HG03139 (cell line): ENCODE measurements at regions not wholly inside any gene's neighbourhood (a gene's known extent, or its start where the extent isn't known, plus 50 kb on each side); places are given as distances from the start of the nearest gene placed in this dataset.
"Not testable (repeated sequence)": the region's sequence is repeated elsewhere in the genome, so short reads cannot be mapped to it uniquely, and the experiment has no call there.

Source experiments
- ATAC-seq: cut with Tn5 transposase; IDR thresholded peaks from one replicate; pipeline ENCODE4 v1.9.1; 2021; ENCODE audit not compliant: unreplicated experiment

DNA sequence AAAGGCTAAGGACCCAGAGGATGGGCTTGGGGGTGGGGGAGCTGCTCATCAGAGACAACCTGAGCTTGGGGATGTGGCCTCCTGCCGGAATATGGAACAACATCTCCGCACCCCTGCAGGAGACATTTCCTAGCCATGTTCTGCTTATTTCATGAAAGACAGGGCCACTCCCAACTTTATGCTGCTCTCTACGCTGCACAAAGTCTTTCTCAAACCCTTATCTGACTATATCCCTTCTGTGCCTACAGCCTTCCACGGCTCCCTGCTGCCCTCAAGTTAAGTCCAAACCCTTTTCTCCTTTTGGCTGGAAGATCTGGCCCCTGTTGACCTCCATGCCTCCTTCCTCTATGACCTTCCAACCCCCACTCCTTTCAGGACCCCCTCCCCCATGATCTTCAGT, 562.0 kb downstream of the MN1 start:
- no peak for ATAC-seq

DNA sequence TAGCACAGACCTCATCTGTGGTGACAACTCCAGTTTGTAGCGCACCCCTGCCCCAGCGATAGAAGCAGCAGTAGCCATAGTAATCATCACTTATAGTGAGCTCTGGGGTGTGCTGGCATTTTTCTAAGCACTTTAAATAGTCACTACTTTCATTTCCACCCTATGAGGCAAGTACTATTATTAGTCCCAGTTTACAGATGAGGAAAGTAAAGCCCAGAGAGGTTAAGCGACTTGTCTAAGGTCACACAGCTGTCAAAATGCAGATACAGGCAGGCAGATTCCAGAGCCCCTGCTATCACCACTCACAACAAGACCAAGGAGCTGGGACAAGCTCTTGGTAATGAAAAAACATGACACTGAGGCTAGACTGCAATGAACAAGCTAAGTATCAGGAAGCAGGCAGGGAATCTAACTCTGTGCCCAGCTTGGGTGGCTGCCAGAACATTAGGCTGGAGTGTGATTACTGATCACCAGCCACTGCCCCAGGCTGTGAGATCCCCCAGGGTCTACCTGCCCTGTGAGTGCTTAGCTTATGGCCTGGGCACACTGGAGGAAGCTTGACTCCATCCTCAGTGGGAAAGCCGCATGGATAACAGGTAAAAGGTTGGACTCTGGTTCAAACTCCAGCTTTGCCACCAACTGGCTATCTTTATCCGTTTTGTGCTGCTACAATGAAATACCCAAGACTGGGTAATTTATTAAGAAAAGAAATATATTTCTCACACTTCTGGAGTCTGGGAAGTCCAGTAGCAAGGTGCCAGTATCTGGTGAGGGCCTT, 561.1 kb downstream of the MN1 start:
- no peak for ATAC-seq

DNA sequence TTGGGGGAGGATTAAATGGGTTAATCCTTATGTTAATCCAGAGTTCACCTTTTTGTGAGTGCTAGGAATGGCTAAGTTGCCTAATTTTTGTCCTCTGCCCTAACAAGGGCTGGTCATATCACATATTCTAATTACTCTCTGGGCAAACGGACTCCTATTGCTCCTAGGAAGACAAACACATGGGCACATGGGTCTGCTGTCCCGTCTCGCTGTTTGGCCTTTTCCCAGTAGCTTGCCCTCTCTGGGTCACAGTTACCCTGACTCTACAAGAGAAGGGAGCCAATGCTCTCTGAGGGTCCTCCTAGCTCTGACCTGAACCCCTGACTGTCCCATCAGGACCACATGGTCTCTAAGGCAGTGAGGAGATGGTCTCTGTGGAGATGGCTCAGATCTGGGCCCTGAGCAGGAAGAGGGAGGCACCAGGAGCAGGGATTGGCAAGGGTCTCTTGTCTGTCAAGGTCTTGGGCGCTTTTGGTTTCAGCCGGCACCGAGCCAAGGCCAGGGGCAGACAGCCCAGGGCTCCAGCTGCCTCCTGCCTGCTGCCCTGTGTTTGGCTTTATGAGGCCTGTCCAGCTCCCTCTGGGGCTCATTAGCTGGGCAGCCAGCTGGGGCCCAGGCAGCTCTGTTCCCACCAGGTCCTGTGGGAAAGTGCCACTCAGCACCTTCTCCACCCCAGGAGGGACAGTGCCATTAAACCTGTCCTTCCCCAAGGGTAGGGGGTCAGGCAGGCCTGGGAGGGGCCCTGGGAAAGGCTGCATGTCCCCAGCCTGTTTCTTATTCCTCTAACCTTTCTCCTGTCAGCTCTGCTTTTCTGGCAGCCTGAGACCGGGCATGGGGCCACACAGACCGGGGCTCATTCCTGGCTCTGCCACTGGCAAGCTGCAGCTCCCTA, 559.9 kb downstream of the MN1 start:
- ATAC-seq: no peak

DNA sequence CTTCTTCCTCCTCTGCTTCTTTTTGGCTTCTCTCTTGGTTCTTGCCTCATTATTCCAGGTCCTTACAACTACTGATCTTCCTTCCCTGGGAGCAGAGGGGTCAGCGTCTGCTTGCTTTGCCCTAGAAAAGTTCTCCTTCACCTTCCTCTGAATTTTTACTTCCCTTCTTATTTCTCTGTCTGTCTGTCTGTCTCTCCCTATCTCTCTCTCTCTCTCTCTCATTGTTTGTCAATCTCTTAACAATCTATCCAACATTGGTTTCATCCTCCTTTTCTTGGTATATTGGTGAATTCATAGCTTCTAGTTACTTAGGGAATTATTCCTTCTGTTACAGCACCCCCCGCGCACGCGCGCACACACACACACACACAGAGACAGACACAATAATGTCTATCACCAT, 559.1 kb downstream of the MN1 start:
- no peak for ATAC-seq

DNA sequence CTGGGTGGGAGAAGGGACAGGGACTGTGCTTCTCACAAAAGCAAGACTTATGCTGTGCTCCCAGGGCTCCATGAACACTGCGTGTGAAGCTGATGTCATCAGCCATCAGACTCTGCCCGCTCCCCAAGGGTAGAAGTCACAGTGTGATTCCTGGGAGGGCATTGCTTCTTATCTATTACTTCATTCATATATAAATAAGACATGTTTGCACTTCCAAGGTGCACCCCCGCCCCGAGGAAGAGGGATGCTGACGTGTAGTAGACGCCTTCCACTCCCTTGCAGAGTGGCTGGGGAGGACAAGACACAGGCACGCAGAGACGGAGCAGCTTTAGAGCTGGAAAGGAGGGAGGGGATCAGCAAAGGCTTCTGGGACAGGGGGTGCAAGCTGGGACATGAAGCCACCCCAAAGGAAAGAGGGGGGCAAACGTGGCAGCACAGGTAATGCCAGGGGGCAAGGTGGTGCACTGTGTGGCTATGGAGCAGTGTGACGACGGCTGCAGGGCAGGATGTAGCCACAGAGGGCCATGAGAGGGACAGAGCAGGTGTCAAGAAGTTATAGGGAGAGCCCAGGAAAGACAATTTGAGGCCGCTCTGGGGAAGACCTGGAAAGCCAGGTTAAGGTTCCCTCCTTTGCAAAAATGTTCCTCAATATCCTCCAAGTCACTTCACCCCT, 558.5 kb downstream of the MN1 start:
- no peak for ATAC-seq

DNA sequence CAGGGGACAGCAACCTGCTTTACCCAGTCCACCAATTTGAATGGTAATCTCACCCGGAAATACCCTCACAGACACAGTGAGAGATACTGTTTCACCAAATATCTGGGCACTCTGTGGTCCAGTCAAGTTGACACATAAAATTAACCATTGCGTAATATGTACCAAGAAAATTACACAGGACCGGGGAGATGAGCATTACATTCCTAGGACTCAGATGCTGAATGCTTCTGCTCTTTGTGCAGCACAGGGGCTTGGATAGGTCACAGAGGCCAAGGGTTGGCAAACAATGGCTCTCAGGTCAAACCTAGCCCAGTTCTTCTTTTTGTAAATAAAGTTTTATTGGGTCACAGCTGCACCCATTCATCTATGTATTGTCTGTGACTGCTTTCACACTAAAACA, 557.2 kb downstream of the MN1 start:
- ATAC-seq: no peak

DNA sequence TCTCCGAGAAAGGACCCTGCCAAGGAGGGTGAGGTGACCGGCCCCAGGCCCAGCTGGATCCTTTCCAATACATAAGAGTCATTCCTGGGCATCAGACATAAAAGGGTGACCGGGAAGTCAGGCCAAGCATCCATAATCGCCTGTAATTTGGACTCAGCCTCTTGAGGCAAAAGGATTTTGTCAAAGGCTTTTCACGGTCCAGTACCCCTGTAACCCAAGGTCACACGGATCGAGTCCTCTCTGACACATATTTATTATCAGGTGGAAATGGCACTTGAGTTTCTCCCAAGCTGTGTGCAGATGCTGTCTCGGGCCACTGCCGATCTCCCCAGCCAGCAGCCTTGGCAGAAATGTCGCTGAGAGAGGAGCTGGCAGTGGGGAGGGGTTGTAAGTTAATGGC, 556.5 kb downstream of the MN1 start:
- no peak for ATAC-seq

DNA sequence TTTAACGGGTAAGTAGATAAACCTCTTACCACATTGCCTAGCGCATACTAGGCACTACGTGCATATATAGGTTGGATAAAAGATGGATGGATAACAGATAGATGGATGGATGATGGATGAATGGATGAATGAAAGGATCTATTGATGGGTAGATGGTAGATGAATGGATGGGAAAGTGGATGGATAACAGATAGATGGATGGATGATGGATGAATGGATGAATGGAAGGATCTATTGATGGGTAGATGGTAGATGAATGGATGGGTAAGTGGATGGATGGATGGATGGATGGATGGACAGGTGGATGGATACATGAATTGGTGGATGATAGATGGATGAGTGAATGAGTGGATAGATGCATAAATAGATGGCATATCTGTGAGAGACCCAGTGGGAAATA, 555.0 kb downstream of the MN1 start:
- ATAC-seq: no peak

DNA sequence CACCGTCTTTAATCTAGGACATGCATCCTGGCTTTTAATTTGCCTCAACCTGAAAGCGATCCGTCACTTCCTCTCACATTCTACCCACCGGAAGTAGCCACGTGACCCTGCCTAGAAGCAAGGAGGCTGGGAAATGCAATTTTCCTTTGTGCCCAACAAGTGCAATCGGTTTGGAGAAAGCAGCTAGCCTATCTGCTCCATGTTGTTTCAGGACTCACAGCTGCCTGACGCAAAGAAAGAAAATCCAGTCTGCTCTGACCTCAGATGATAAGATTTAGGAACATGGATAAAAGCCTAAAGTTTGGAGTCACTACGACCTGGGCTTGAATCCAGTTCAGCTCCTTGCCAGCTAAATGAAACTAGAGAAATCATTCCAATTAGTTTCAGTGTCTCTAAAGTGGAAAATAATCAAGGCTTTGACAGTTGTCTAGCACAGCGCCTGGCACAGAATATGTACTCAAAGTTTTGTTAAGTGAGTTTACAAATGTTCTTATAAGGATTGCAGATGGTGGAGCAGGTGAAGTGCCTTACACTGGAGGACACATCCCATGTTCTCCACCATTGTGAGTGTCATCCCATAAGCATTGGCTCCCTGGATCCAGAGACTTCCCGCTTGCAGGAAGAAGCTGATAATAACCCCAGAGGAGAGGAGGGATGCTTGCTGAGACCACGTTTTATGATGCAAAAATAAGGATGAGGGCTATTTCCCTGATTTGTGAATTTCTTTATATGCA, 553.7 kb downstream of the MN1 start:
- no peak for ATAC-seq

DNA sequence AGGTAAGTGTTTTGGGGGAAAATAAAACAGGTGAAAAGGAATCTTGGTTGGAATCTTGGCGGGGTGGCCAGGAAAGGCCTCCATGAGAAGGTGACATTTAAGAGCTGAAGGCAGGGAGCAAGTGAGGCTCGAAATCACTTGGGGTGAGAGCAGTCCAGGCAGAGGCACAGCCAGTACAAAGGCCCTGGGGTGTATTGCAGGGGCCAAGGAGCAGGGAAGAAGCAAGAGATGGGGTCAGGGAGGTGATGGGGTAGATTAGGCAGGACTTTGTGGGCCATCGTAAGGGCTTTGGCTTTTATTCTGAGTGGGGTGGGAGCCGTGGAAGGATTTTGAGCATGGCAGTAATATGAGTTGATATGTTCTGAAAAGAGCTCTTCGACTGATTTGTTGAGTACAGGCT, 551.1 kb downstream of the MN1 start:
- ATAC-seq: no peak

DNA sequence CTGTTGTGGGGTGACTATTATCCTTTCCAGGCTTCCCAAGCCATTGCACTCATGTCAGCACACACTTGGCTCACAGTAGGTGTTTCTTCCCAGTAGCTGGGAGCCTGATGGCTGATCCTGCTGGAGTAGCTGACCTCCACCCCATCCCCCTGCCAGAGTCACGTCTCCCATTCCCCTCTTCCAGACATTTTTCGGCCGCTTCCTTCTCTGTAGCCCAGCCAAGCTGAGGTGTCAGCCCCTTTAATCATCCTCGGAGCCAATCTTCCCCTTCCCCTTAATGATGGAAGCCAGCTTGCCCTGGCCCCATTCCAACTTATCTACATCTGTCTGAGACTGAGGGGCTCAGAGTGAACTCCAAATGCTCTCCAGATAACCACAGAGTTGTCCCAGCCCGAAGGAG, 550.7 kb downstream of the MN1 start:
- ATAC-seq: no peak

DNA sequence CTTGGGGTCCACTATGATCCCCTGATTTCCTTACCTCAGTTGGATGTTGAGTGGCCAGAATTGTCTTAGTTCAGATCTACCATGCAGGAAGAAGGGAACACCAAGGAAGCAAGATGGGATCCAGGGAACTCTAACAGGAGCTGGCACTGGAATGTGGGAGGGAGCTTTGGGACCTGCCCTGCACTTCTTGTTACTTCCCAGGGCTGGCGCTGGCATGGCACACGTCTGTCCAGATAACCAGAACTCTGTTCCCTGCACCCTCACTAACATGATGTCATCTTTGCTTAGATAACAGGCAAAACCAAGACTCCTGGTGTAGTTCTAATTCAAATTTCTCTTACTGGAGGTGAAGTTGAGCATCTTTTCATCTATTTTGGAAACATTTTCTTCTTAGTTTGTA, 550.0 kb downstream of the MN1 start:
- ATAC-seq: no peak

DNA sequence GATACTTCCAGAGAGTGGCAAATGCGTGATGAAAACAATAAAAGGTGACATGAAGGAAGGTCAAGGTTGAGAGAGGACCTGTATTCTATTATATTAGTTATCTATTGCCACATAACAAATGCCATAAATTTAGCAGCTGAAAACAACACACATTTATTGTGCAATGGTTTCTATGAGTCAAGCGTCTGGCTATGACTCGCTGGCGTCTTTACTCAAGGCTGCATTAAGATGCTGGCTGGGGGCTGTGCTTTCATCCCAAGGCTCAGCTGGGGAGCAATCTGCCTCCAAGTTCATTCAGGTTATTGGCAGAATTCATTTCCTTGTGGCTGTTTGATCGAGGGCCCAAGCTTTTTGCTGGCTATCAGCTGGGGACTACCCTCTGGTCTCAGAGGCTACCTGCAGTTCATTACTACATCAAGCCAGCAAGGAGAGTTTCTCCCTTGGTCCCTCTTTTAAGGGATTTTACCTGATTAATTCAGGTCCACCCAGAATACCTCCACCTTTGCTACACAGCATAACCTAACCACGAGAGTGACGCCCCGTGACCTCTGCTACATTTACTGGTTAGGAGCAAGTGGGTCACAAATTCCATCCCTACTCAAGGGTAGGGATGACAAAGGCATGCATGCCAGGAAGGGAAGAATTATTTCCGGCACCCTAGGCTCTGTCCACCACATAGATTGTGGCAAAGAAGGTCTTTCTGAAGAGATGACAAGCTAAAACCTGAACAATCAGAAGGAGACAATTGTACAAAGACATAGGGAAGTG, 549.1 kb downstream of the MN1 start:
- ATAC-seq: no peak

DNA sequence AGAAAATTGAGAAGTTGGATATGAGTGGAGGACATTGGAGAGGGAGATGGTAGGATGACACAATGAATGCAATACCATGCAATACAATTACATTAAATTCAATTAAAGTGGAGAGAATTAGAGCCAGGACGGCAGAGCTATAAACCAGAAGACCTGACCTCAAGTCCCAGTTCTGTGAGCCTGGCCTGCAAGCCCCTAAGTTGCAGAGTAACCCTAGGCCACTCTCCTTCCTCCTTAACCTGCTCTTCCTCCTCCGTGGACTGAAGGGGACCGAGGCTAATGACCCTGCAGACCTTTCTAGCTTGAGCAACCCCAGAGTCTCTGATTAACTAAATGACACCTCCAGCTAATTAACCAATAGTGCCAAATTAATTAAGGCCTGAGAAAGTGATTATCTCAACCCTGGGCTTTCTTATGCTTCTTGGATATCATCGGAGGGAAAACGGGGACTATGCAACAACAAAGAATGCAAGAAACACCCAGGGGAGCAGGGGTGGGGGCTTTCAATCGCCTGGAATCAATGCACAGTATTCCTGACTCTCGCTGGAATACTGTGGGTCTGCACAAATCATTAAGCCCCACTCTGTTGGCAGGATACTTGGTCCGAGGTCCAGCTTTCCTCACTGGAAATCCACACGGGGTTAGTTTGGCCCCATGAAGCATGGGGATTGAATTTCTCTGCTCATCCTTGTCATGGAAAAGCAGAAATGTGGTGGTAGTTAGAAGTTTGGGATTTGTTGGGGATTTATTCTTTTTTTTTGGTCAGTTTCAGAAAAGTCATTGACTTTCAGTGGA, 548.3 kb downstream of the MN1 start:
- no peak for ATAC-seq

DNA sequence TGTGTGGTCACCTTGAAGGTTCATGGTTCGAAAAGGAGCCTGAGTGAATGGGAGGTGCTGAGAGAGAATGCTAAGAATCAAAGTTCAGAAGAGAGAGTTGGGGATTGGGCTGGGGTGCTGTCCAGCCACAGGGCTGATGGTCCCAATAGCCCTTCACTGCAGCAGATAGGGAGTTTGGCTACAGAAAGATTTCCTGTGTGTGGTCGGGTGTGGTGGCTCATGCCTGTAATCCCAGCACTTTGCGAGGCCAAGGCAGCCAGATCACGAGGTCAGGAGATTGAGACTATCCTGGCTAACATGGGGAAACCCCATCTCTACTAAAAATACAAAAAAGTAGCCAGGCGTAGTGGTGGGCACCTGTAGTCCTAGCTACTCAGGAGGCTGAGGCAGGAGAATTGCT, 547.5 kb downstream of the MN1 start:
- ATAC-seq: not testable (repeated sequence)

DNA sequence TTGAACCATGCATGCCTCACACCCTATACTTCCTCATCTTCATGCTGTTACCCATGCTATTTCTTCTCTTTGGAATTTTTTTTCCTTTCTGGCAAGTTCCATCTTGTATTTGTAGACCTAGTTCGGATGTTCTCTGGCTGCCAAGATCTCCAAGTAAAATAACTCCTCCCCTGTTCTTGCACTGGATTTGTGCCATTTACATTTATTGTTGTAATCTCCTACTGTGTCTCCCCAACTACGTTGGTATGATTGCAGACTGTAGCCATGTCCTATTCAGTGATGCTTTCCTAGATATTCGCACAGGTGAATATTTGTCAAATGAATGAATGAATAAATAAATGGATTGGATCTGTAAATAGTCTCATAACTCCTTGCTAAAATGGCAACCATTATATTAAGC, 546.0 kb downstream of the MN1 start:
- ATAC-seq: no peak

DNA sequence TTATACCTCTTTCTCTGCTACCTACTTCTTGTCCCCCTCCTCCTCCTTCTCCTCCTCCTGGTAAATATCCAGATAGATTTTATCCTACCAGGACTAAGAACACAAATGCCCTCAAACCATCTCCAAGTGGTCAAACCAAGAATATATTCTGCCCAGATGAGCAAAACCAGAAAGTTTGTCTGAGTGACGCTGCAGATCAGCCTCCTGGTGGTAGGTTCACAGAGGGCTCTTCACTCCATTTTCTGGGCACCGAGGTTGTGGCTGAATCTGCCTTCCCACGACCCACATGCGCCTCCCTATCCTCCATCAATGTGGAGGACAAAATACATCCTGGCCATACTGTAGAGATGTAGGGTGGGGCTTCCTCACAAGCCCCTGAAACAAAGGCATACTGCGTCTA, 543.6 kb downstream of the MN1 start:
- ATAC-seq: no peak

DNA sequence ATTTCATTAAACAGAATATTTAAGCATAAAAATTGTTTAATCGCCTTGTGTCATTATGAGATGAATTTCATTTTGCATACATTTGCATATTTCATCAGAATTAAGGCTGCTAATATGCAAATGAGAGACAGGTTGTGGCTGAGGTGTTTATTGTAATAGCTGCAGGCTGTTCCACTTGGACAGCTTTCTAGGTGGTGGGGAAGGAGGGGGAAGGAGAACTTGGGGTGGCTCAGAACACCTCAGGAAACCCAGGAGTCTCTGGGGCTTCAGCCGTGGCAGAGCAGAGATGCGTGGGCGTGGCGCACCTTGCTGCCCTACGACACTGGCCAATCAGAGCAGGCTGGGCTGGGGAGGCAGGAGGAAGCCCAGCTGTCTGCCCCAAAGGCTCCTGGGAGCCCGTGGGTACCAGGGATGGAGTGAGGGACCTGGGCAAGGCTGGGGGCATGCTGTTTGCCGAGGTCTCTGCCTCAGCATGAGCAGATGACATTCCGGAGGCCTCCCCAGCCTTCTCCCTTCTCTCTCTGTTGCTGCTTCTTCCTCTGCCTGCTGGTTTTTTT, 542.9 kb downstream of the MN1 start:
- ATAC-seq: no peak

DNA sequence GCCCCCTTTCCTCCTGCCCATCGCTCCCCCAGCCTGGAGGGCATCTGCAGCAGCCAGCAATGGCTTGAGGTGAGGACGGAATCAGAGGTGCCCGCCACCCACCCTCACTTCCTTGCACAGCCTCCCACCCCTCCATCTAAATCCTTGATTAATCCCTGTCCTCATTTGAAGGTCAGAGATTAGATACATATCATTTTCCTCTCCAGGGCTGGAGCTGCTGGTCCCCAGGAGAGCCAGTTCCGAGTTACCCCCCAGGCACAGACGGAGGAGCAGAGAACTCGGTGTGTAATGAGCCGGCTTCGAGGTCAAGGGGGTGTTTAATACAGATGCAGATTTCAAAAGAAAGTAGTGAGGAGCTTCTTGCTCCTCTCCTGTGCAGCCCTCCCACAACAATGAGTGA, 542.1 kb downstream of the MN1 start:
- no peak for ATAC-seq
